Tongue (tissue), 1 donor: ENCODE measurements at regions not wholly inside any gene's neighbourhood (a gene's known extent, or its start where the extent isn't known, plus 50 kb on each side); places are given as distances from the start of the nearest gene placed in this dataset.

Experiments used
- DNase-seq: peaks from one replicate; pipeline ENCODE4 v3.0.0-alpha.2; 2015

DNA sequence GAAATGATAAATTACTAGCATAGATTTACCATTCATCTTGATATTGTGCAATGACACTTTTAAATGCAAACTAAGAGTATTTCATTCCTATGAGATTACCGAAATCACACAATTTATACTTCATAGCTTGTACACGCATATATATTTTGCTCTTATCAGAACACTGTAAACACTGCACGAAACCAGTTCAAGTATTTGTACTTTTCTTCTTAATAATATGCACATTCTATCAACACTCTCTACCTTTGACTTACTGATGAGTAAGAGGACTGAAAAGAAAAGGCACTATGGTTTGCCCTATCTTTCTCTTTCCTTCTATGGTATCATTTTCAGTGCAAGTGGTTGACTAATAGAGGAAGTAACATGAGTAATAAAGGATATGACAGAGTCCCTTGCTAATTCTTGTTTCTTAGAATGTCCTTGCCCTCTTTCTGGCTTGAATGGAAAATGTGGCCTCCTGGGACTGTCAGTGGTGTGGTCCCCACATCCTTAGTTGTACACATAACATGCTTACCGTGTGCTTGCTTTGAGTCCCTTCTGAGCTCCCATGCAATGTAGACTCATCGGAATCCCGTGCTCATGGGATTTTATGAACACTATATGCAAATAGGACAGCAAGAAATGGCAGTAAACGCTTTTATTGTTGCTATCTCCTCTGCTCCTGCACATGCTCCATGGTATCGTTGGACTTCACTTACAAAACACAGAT, 363.5 kb upstream of the TNP1 start:
- no peak for DNase-seq

DNA sequence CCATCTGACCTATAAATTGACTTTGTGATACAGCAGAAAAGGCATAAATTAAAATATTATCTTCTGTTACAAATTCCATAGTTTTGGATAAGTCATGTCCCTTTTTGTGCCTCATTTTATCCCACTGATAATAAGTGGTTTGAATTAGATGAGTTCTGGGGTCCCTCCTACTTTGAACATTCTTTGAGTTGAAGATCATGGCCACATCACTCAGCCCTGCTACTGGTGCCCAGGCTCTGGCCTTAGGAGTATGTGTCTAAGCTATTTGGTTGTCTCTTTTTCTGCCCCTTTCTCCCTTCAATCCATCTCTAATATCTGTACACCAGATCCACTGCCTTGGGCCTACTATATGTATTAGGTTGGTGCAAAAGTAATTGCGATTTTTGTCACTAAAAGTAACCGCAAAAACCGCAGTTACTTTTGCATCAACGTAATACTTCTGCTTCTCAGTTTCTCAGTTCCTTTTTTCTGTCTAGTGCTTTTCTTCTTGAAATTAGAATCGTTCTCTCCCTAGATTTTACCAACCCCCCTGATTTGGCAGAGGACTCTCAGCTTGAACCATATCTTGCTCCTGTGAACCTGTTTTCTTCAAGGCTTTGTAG, 362.5 kb upstream of the TNP1 start:
- no peak for DNase-seq

GRCh38 chr2:217220228-217221013, 360.6 kb upstream of the TNP1 start:
- peak; percentile 90 for DNase-seq

DNA sequence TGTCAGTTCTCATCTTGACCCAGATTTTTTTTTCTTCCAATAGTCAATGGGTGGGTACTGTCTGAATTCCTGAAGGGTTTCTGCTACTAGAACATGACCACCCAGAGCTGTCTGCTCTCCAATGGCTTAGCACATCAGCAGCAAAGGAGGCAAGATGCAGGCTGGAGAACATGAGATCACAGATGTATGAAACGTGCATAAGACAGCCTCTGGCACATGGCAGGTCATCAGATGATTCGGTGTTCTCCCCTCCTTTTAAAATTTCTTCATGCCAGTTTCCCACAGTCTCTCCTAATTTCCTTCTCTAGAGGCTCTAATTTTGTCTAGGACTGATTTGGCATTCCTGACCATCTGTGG, 359.3 kb upstream of the TNP1 start:
- peak; percentile 55 for DNase-seq

DNA sequence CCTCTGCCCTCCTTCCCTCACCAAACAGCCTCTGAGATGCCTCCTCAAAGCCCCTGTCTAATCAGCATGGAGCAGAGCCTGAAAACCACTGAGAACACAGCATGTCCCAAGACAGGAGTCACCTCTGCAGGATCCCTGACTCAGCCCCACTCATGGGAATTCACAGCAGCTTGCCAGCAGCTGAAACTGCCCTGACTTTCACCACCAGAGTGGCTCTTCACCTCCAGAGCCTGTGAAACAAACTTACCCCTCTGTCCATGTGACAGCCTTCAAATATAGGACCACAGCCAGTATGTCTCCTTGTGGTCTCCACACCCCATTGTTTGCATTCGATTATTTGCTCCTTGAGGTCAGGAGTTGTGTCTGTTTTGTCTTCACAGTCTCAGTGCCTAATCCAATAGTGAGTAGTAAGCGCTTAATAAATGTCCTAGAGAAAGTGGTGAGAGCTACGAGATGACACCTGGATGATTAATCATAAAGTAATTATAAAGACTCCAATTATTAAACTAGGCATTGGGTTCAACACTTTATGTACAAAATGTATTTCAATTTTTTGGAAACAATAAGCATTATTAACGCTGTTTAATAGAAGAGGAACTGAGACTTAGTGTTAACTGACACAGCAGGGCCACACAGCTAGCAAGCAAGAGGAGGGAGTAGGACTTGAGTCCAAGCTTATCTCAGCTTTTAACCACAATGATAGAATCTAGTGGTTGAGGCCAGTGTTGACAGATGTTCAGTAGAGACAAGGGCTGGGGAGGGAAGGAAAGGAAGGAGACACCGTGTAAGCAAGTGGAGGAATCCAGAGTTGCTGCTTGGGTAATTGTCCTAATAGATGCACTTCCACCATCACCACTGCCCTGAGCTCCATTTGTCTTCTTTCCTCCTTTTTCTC, 358.7 kb upstream of the TNP1 start:
- no peak for DNase-seq

- no peak for DNase-seq
These were observed 357.1 kb upstream of the TNP1 start for GRCh38 chr2:217216982-217217381.

GRCh38 chr2:217216316-217216715, 356.5 kb upstream of the TNP1 start:
- DNase-seq = no peak

DNA sequence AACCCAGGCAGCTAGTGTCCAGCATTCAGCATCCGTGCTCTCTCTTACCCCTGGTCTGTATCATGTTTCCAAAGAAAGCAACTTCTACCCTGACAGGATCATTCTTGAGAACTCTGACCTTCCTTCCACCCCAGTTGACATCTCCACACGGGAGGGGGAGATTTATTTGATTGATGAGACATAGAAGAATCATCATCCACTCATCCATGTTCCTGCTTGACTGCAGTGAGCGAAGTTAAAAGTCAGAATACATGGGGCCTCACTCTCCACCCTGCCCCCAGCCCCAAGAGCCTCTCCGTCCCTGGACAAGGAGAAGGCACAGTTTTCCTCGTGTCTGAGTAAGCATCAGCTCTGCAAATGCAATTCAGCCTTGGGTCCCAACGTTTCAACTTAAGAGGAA, 356.0 kb upstream of the TNP1 start:
- no peak for DNase-seq

DNA sequence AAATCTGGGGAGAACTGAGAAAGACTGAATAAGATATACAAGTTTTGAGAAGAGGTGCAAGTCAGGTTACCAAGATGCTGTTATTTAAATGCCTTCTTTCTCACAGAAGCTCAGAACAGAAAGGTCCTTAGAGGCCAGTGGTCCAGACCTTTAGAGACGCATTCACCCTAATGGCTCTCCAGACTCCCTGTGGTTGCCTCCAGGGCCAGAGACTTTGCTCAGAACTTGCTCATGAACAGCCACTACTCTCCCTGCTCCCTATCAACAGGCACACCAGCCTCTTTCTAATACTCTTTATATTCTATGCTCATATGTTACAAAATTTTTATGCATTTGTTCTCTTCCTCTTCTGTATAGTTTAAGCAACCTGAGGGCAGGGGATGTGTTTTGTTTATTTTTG, 349.0 kb upstream of the TNP1 start:
- no peak for DNase-seq

- DNase-seq = no peak
These were observed 347.8 kb upstream of the TNP1 start for GRCh38 chr2:217207699-217208010.

DNA sequence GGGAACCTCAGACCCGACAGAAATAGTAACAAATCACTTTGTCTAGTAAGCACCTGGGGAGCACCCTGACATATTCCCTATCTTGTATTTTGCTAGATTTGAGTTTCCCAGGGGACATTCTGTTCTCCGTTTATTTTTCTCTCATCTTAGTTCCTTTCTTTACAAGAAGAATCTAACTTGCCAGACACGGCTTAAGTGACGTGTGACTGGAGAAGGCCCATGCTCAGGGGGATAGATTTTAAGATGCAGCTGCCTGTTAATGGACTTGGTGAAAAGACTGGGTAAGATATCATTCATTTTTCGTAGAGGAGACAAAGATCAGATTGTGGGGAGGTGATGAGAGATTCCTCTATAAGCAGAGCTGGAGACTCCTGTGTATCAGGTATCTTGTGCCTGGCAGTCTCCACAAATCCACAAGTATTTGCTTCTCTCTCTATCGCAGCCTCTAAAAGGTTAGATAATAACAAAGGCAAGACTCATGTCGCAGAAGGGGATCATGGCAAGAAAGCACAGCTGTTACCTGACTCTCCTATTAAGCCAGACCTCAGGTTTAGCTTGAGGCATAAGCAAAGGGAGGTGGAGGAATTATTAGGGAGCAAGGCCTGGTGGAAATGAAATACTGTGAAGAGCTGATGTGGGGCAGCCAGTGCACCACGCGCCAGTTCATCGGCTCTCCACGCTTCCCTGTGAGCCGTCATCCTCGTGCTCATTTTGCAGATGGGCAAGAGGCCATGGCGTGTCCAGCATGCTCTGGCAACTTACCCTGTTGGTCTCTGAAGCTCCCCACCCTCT, 347.2 kb upstream of the TNP1 start:
- DNase-seq = no peak

- DNase-seq = no peak
These were observed 346.3 kb upstream of the TNP1 start for GRCh38 chr2:217206016-217206725.

- DNase-seq = no peak
These were observed 344.5 kb upstream of the TNP1 start for GRCh38 chr2:217204358-217204757.

- DNase-seq = no peak
These were observed 343.2 kb upstream of the TNP1 start for GRCh38 chr2:217203086-217203485.

GRCh38 chr2:217199255-217199630, 339.4 kb upstream of the TNP1 start:
- DNase-seq = no peak

DNA sequence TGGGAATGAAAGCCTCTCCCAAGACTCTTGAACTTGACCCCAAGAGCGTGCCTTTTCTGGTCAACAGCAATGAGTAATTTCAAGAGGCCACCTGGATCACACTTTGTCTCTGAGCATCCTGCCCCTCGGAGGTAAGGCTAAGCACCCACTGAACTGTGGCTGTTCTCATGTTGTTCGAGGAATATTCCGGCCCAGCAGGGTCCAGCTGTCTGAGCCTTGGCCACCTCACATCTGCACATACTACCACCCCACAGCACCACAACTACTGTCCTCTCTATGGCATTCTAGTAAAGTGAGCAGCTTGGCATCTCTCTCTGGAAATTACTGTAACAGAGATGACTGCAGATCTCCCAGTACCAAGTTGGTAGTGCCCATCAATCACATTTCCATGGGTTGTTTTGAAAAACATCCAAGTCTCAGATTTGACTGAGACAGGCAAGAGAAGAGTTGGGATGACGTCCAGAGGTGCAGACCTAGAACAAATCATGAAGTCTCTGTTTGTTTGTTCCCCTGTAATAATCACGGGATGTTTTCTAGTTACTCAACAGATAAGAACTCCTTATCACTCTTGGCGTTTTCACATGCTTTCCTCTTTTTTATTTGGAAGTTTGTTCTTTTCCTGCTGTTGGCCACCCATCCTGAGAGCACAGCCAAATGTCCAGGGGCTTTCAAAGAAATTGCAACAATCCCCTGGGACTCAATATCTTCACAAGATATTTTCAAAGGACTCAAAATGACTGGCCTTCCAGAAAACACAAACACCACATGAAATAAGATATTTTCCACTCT, 336.0 kb upstream of the TNP1 start:
- DNase-seq = no peak

DNA sequence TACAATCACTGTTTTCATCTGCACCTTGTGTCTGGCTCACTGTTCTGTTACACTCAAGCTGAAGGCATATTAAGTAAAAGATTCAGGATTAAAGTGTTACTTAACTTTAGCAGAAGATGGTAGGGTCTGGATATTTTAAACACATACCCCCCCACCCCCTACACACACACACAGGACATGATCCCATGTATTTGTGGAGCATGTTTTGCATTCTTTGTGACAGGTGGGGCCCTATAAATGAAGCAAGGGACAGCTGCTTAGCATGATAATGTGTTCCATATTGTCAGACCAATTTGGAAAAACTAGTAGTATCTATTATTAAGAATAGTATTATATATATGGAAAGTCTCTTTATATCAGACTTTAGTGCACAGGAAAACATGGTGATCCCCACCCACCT, 335.2 kb upstream of the TNP1 start:
- peak; percentile 53 for DNase-seq

DNA sequence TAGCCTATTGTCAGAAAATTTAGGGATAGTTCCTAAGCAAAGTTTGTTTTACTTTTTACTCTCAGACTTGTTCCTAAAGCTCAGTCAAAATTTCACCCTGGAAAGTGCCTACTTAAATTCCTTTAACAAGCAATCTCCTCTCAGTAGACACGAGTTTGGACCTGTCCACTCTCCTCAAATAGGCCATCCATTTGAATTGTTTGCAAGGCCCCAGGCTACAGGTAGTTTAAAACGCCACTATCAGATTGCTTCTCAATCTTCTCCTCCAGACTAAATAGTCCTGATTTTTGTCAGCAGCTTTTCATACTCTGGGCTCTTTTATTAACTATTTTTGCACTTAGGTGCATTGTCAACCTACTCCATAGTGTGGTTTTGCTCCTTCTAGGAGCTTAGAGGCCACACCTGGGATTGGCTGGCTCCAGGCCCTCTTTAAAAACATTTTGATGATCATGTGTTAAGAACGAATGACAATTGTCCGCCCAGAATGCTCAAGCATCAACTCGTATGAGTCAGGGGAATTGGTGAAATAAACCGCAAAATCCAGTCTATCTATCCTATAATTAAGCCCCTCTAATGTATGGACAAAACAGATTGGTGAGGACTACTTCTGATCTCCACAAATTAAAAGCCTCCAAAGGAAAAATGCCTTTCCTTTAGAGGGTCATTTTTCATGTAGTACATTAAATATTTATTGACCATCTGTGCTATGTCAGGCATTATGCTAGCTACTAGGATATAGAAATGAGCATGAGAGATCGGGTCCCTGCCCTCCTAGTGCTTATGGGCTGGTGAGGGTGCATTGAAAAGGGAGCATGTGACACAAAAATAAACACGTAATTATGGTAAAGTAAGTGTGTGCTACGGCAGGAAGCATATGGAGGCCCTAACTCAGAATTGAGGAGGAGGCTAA, 333.8 kb upstream of the TNP1 start:
- peak; percentile 11 for DNase-seq

DNA sequence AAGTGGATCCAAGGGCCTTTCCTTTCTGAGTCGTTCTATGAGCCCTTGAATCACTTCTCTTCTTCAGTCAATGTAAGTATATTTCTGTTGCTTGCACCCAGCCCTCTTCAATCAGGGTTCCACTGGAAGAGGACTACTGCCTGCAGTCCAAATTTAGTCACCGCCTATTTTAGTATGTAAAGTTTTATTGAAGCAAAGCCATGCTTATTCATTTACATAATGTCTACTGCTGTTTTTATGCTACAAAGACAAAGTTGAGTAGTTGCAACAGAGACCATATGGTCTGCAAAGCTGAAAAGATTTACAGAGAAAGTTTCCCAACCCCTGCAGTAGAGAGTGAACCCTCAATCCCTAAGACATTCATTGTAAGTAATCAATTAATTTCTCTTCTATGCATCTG, 332.5 kb upstream of the TNP1 start:
- DNase-seq = no peak
